ENCODE measurements at regions not wholly inside any gene's neighbourhood (a gene's known extent, or its start where the extent isn't known, plus 50 kb on each side); places are given as distances from the start of the nearest gene placed in this dataset.

DNA sequence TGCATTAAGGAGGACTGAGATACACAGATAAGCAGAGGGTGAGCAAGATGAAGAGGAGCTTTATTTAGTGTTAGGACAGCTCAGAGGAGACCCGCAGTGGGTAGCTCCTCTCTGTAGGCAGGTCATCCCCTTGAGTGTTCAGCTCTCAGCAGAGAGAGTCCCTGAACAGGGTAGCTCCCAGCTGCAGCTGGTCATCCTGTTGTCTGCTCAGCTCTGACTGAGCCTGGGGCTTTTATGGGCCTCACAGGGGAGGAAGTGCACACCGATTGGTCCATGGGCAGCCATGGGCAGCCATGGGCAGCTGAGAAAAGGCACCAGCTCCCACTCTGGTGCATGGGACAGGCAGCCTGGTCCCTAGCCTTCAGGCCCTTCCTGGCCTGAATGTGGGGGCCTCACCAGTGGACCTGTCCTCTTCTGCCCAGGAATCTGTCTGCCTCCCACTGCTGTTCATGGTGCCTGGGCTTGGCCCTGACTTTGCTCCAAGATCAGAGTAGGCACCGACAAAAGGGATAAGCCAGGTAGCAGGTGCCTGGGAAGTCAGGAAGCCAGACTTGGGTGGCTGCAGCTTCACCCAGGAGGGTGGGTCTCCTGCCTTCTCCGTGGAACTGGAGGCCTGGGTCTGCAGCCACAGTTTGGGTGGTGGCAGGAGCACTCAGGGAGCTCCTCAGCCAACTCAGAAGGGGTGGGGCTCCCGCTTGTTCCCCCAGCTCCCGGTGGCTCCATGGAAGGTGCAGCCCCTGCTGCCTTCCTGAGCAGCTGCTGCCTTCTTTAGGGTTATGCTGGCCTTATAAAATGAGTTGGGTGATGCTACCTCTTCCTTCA is 54.7 kb downstream of the MYEOV start:
- intact Hi-C loops (cut with DNase I), result no loop called here
- DNase-seq (ENCODE audit: low spot score) (peak; percentile 23), ATAC-seq (no peak)

DNA sequence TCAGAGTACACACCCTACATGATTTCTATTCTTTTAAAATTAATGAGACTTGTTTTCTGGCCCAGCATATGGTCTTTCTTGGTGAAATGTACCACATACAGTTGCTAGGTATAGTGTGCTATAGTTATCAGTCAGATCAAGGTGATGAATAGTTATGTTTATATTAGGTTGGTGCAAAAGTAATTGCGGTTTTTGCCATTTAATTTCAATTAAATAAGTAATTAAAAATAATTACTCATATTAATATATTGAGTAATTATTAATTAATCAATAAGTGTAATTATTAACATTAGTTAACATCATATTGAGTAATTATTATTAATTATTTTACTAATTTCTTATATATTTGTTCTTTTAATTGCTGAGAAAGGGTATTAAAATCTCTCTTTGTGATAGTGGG is 56.1 kb downstream of the MYEOV start:
- ATAC-seq (no peak), DNase-seq (ENCODE audit: low spot score) (no peak)
- intact Hi-C loops (cut with DNase I), result no loop called here

DNA sequence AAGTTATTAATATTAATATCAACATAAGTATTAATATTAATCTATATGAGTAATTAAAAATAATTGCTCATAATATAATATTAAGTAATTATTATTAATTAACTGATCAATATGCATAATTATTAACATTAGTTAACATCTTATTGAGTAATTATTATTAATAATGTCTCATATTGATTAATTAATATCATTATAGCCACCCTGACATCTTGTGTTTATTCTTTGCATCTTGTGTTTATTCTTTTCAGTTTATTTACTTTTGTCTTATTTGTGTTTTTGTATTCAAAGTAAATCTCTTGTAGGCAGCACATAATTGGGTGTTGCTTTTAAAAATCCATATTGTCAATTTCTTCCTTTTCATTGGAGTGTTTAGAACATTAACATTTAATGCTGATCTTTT is 56.6 kb downstream of the MYEOV start:
- intact Hi-C loops (cut with DNase I), result no loop called here

DNA sequence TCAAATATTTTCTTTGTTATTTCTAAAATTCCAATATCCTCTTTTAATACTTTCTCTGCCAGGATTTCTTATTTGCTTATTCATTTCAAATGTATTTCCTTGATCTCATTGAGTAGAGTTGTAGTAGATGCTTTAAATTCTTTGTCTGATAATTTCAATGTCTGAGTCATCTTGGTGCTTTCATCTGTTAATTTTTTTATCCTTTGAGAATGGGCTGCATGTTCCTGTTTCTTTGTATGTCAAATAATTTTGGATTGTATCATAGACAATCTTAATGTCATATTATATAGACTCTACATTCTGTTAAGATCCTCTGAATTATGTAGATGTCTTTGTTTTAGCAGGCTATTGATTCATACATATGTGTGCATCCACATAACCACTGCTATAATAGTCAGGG is 57.5 kb downstream of the MYEOV start:
- DNase-seq (ENCODE audit: low spot score) (no peak), ATAC-seq (no peak)

More for the DNA sequence above, 56.6 kb downstream of the MYEOV start:
- DNase-seq (ENCODE audit: low spot score) (no peak), ATAC-seq (no peak)

DNA sequence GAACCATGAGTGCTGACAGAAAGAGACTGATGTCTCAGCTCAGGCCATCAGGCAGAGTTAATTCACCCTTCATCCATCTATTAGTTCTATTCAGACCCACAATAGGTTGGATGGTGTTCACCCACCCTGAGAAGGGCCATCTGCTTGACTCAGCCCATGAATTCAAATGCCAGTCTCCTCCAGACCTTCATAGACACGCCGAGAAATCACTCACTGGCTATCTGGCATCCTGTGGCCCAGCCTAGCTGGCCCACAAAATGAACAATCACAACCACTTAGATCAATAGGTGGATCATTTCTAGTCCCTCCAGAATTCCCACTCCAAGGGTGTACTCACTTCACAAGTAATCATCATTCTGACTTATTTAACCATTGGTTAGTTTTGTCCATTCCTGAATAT is 58.2 kb downstream of the MYEOV start:
- DNase-seq (ENCODE audit: low spot score) (no peak), ATAC-seq (no peak)
- intact Hi-C loops (cut with DNase I), result no loop called here

More for the DNA sequence above, 57.5 kb downstream of the MYEOV start:
- intact Hi-C loops (cut with DNase I), result no loop called here

DNA sequence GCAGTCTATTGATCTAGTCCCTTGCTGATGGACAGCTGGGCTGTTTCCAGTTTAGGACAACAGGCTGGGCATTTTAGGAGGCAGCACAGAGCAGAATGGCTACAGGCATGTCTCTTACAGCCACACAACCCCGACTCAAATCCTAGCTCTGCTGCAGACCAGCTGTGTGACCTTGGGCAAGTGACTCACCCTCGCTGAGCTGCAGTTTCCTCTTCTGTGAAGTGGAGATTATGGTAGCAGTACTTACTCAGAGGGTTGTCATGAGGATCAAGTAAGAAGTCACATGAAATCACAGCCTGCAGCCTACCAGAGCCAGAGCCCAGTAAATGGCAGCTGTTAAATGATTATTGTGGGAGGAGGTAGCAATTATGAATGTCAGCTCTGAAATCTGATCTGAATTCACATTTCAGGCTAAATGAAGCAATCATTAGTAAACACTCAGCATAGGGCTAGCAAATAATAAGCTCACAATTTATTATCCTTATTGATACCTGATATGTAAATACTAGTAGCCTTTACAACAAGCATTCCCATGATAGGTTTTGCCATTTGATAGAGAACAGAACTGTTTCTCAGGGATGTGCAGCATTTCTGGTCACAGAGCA is 58.9 kb downstream of the MYEOV start:
- intact Hi-C loops (cut with DNase I), result no loop called here
- DNase-seq (ENCODE audit: low spot score) (peak; percentile 33), ATAC-seq (no peak)

DNA sequence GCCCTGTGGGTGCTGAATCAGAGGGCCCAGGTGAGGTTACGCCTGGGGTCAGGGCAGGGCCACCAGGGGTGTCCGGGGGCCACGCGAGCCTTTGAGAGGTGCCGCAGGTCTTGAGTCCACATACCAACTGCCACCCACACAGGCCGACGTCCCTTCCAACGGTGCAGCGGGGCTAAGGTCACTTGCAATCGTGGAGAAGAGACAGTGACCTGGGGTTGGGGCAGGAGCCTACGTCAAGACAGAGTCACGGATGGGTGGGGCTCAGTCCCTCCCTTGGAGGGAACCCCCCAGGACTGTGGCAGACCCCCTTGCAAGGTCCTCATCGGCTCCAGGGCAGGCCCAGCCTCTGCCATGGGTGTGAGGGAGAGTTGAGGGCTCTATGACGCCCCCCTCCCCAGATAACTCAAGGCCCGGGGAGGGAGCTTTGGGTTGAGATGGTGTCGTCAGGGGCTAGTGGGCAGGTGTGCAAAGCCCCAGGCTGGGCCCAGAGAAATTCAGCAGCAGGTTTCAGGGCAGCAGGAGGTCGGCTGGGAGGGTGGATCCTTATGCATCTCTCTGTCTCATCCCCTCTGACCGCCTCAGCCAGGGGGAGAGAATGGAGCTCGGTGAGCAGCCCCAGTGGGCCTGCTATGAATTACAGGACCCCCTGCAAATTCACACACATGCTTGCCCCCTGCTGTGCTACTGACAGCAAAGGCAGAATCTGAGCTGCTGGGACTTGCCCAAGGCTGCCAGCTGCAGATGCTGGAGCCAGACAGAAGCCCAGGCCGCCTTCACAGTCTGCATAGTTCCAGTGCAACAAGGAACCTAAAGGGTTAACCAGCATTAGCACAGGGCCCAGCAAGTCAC is 60.0 kb downstream of the MYEOV start:
- ATAC-seq (no peak), DNase-seq (ENCODE audit: low spot score) (peak; percentile 32)
- intact Hi-C loops (cut with DNase I), result no loop called here

DNA sequence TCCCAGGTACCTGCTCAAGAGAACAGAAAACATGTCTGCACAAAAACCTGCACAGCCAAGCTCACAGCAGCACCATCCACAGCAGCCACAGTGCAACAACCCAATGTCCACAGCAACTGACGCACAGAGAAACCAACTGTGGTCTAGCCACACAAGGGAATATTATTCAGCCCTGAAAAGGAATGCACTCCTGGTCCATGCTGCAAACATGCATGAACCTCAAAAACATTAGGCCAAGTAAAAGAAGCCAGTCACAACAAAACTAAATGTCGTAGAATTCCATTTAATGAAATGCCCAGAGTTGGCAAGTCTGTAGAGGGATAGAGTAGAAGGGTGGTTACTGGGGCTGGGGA is 60.6 kb downstream of the MYEOV start:
- intact Hi-C loops (cut with DNase I), result no loop called here
- ATAC-seq, result no peak
- DNase-seq (ENCODE audit: low spot score), result no peak

DNA sequence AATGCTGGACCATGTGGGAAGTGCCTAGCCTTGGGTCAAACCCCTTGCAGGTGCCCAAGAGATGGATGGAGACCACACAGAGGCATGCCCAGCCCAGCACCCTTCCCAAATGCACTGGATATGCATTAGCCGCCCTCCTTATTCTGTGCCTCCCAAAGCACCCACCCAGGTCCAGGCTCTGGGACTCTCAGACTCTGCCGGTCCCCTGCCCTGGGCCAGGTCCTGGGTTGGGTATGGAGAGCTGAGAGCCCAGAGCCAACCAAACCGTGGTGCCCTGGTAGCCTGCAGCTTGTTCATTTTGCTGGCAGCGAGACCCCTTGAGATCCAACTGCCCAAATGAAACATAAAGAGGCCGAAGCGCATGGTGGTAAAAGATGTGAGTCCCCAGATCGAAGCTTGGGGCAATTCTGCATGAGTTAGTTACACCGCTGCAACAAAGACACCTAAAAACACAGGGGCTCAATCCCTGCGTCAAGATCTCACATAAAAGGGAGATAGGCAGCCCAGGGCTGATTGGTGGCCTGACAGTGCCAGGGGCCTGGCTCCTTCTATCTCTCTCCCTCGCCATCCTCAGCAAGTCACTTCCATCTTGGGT is 61.5 kb downstream of the MYEOV start:
- ATAC-seq (no peak), DNase-seq (ENCODE audit: low spot score) (peak; percentile 33)
- intact Hi-C loops (cut with DNase I), result no loop called here

DNA sequence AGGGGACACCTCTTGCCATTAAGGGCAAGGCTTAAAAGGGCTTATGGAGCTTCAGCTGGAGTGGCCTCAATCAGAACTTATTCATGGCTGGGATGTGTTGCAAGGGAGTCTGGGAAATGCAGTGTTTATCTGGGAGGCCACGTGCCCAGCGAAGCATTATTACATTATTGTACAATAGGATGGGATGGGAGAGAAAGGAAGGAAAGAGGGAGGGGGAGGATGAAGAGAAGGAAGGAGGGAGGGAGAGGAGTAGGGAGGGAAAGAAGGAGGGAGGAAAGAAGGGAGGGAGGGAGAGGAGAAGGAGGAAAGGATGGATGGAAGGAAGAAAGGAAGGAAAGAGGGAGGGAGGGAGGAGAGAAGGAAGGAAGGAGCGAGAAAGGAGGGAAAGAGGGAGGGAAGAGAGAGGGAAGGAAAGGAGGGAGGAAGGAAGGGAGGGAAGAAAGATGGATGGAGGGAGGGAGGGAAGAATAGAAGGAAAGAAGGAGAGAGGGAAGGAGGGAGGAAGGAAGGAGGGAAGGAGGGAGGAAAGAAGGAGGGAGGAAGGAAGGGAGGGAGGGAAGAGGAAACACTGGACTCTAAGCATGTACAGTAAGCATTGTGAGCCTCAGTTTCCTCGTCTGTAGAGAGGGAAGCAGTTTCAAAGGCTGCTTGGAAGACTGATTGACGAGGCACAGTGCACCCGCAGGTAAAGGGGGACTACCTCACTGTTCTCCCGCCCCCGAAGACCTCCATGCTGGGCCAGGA is 62.2 kb downstream of the MYEOV start:
- no peak for ATAC-seq
- DNase-seq (ENCODE audit: low spot score), result no peak
- intact Hi-C loops (cut with DNase I), result no loop called here

DNA sequence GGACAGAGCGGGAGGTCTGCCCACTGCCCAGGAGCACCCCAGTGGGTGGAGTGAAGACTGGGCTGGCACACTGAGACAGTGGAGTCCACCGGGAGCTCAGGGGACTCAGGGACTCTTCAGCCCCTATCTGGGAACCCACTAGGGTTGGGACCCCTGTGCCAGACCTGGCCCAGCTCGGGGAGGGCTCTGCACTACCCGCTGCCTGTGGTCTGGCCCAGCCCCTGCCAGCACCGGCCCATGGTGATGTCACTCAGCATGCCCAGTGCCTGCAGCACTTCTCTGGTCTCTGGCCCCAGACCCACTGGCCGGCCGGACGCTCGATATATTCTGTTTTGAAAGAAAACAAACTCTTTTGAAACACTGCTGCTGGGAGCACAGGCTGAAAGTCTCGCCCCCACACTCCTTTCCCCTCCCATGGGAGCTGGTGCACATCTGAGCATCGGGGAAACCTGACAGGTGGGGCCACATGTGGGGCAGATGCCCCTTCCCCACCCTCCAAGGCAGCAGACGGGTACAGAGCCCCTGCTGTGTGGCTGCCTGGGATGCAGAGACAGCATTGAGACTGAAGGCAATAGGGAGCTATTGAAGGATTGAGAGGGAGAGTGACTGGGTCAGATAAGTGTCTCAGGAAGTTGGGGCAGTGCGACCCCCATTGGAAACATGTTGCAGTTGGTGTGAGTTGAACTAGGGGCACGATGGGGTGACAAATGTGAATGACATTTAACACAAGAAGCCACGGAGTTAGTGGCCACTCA is 62.9 kb downstream of the MYEOV start:
- intact Hi-C loops (cut with DNase I), result no loop called here
- ATAC-seq, result no peak
- DNase-seq (ENCODE audit: low spot score), result peak; percentile 39

DNA sequence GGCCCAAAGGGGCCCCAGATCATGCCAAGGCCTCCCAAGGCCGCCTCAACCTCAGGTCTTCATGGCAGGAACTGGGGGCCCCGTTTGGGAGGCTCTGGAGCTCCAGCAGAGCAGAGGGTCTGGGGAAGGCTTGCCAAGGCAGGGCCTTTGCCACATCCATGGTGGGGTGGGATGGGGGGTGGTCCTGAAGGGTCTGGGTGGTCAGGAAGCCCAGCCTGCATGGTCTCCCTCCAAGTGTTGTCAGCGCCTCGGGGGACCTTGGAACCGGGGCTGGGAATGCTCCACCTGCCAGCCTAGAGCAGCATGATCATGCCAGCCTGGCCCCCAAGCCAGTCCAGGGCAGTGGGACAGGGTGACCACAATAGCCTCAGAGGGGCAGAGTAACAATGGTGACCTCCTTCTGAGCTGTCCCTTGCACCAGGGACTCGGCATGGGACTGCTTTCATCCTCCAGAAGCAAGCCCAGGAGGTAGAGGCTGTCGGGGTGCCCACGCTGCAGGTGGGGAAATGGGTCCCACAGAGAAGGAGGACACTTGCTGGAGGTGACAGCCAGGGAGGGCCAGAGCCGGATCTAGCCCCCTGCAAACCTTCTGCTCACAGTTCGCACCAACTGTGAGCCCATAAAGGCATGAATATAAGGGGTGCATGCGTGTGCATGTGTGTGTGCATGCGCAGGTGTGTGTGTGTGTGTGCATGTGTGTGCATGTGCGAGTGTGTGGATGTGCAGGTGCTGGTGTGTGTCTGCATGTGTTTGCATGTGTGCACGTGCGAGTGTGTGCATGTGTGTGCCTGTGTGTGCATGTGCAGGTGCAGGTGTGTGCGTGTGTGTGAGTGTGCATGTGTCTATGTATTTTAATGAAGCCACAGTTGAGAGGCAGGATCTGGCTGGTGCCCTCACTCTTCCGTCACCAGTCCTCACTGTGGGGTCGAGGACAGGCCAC is 63.8 kb downstream of the MYEOV start:
- DNase-seq (ENCODE audit: low spot score), result peak; percentile 41
- intact Hi-C loops (cut with DNase I), result no loop called here
- ATAC-seq, result no peak

DNA sequence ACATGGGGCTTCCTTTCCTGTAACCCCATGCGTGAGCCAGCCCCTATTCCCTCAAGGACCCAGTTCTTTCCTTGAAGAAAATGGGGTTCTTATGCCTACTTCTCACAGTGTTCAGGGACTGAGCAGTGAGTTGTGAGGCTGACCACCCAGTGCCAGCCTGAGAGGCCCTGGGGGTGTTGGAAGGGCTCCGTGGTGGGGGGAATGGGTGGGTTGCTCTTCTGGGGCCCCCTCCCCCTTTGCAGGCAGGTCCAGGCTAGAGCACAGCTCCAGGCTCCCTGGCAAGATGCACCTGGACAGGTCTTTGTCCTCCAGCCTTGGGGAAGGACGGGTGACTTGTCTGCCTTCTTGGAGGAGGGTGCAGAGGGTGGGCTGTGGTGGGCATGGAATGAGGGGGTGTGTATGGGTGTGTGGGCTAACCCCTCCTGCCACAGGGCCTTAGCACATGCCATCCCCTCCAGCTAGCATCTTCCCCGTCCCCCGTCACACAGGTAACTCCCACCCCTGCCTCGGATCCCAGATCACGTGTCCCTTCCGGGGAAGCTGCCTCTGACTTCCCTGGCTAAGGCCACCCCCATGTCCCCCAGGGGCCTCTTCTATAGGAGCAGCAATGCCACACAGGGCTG is 64.6 kb downstream of the MYEOV start:
- peak; percentile 42 for DNase-seq (ENCODE audit: low spot score)
- intact Hi-C loops (cut with DNase I), result no loop called here
- ATAC-seq, result no peak

DNA sequence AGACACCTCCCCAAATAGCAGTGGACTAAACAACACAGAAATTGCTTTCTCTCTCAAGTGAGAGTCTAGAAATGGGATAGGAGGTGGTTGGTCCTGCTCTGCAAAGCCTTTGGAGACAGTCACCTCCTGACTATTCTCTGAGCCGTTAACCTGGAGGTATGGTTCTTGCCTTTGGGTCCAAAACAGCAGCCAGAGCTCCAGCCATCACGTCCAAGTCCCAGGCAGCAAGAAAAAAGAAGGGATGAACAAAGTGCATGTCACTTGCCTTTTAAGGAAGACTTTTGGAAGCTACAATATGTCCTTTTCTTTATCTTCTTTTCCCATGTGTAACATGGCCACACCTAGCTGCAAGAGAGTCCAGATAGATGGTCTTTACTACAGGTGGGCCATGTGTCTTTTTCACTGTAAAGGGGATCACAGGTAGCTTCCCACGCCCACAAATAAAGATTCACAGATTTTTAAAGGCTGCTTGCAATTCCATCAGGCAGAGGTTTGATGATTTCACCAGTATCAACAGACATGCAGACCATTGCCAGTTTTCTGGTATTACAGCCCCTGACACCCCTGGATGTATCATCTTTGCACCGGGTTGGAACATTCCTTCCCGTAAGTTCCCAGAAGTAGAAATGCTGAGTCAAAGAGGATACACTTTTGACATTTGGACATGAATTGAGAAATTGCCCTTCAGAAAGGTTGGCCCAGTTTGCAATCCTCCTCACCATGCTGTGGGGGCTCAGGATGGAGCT is 66.0 kb downstream of the MYEOV start:
- ATAC-seq, result no peak
- intact Hi-C loops (cut with DNase I), result no loop called here
- DNase-seq (ENCODE audit: low spot score), result peak; percentile 4

DNA sequence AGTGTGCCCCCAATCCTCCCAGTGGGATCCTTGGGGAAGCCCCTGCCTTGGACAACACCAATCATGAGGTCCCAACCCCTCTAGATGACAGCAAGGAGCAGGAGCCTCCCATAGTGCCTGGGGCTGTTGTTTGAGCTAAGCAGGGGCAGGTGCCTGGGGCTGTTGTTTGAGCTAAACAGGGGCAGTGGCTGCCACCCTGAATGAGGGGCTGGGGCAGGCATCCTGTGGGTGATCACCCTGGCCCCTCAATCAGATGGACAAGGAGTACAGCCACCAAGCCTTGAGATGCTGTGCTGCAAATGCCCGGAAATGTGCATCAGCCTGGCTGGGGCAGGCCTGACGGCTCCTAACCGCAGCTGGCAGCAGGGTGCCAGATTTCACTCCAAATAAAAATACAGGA is 66.7 kb downstream of the MYEOV start:
- ATAC-seq, result no peak
- intact Hi-C loops (cut with DNase I), result no loop called here
- DNase-seq (ENCODE audit: low spot score), result peak; percentile 30

DNA sequence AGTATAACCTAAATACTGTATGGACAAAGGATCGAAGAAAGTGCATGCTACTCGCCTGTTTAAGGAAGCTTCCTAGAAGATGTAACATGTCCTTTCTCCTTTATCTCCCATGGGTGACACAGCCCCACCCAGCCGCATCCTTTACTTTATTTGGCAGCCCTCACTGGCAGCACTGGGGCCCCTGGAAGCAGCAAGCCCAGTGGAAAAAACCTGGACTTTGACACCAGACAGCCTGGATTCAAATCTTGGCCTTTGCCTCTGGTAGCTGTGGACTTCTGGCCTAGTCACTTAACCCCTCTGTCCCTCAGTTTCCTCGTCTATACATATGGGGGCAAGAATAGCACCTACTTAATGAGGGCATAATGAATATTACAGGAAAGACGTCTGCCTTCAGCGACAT is 67.1 kb downstream of the MYEOV start:
- DNase-seq (ENCODE audit: low spot score) (peak; percentile 38), ATAC-seq (no peak)
- intact Hi-C loops (cut with DNase I), result no loop called here
